HG02798 (cell line): ENCODE measurements at regions not wholly inside any gene's neighbourhood (a gene's known extent, or its start where the extent isn't known, plus 50 kb on each side); places are given as distances from the start of the nearest gene placed in this dataset.

Experiments
- ATAC-seq: cut with Tn5 transposase; IDR thresholded peaks from one replicate; pipeline ENCODE4 v1.9.1; 2021; ENCODE audit warnings: mild to moderate bottlenecking; ENCODE audit not compliant: unreplicated experiment, poor library complexity

GRCh38 chr6:5946701-5947100 is 60.0 kb downstream of the NRN1 start:
- no peak for ATAC-seq

- ATAC-seq = no peak
Measured at GRCh38 chr6:5946181-5946580, 60.5 kb downstream of the NRN1 start.

GRCh38 chr6:5943591-5943990 is 63.1 kb downstream of the NRN1 start:
- ATAC-seq = no peak

GRCh38 chr6:5942591-5942990 is 64.1 kb downstream of the NRN1 start:
- ATAC-seq = no peak

- no peak for ATAC-seq
Measured at GRCh38 chr6:5941188-5941587, 65.5 kb downstream of the NRN1 start.

GRCh38 chr6:5938934-5939333 is 67.8 kb downstream of the NRN1 start:
- ATAC-seq = no peak

- ATAC-seq = no peak
Measured at GRCh38 chr6:5937936-5938706, 68.6 kb downstream of the NRN1 start.

- no peak for ATAC-seq
Measured at GRCh38 chr6:5937169-5937909, 69.4 kb downstream of the NRN1 start.

GRCh38 chr6:5936631-5937030 is 70.1 kb downstream of the NRN1 start:
- ATAC-seq = no peak

GRCh38 chr6:5936140-5936539 is 70.6 kb downstream of the NRN1 start:
- no peak for ATAC-seq

- no peak for ATAC-seq
Measured at GRCh38 chr6:5930968-5931367, 75.8 kb downstream of the NRN1 start.

GRCh38 chr6:5930143-5930770 is 76.5 kb downstream of the NRN1 start:
- ATAC-seq = no peak

GRCh38 chr6:5923840-5924239 is 82.9 kb downstream of the NRN1 start:
- no peak for ATAC-seq

GRCh38 chr6:5922230-5922629 is 84.5 kb downstream of the NRN1 start:
- ATAC-seq = no peak

GRCh38 chr6:5909721-5910120 is 97.0 kb downstream of the NRN1 start:
- ATAC-seq = no peak

- no peak for ATAC-seq
Measured at GRCh38 chr6:5906842-5907241, 99.9 kb downstream of the NRN1 start.

- no peak for ATAC-seq
Measured at GRCh38 chr6:5906340-5906670, 100.4 kb downstream of the NRN1 start.

GRCh38 chr6:5905431-5906339 is 101.0 kb downstream of the NRN1 start:
- ATAC-seq = no peak

- no peak for ATAC-seq
Measured at GRCh38 chr6:5904532-5904931, 102.2 kb downstream of the NRN1 start.

- ATAC-seq = no peak
Measured at GRCh38 chr6:5899216-5900045, 107.3 kb downstream of the NRN1 start.
